HEK293 (cell line): ENCODE measurements at regions not wholly inside any gene's neighbourhood (a gene's known extent, or its start where the extent isn't known, plus 50 kb on each side); places are given as distances from the start of the nearest gene placed in this dataset.
"Not testable (repeated sequence)": the region's sequence is repeated elsewhere in the genome, so short reads cannot be mapped to it uniquely, and the experiment has no call there.

ENCODE experiments used
- HOXD13 ChIP-seq: sonication (generic); formaldehyde crosslinking; IDR thresholded peaks from 2 replicates; pipeline ENCODE4 v1.8.0; 2022; ENCODE audit warnings: missing genetic modification reagents, borderline replicate concordance
- ZFP41 ChIP-seq: fragments of 450-650 bp; formaldehyde crosslinking; IDR thresholded peaks from 2 replicates; pipeline ENCODE4 v1.5.1; 2016; ENCODE audit warnings: missing biosample characterization, missing genetic modification characterization, borderline replicate concordance
- ZNF274 ChIP-seq, 2 experiments: fragments of 200-500 bp in 1 of 2; fragments of 450-650 bp in 1 of 2; sonication (Bioruptor generic) in 1 of 2; formaldehyde crosslinking in 1 of 2; IDR thresholded peaks; 2 replicates each; pipeline versions ENCODE4 v1.5.1 to v1.6.1; 2014 to 2016; ENCODE audit warnings: borderline replicate concordance in 1 of 2, inconsistent platforms in 1 of 2, low read length in 1 of 2, missing biosample characterization in 1 of 2, missing genetic modification characterization in 1 of 2
- ZNF394 ChIP-seq: fragments of 450-650 bp; formaldehyde crosslinking; IDR thresholded peaks from 2 replicates; pipeline ENCODE4 v1.5.1; 2016; ENCODE audit warnings: missing biosample characterization, missing genetic modification characterization, mild to moderate bottlenecking, moderate library complexity, borderline replicate concordance
- ZNF548 ChIP-seq: fragments of 450-650 bp; formaldehyde crosslinking; IDR thresholded peaks from 2 replicates; pipeline ENCODE4 v1.5.1; 2016; ENCODE audit warnings: missing biosample characterization, missing genetic modification characterization
- ZNF596 ChIP-seq: fragments of 450-650 bp; IDR thresholded peaks from 2 replicates; pipeline ENCODE4 v1.5.0; 2018; ENCODE audit warnings: missing biosample characterization, mild to moderate bottlenecking, missing genetic modification characterization, moderate library complexity
- ZNF704 ChIP-seq: fragments of 450-650 bp; formaldehyde crosslinking; IDR thresholded peaks from 2 replicates; pipeline ENCODE4 v1.5.1; 2016; ENCODE audit warnings: missing biosample characterization, missing genetic modification characterization
- ZNF777 ChIP-seq: fragments of 450-650 bp; formaldehyde crosslinking; IDR thresholded peaks from 2 replicates; pipeline ENCODE4 v1.5.1; 2017; ENCODE audit warnings: missing biosample characterization, missing genetic modification characterization, borderline replicate concordance
- TF ChIP-seq, protein P1 (sequence below): fragments of 450-650 bp; formaldehyde crosslinking; IDR thresholded peaks from 2 replicates; pipeline ENCODE4 v1.5.1; 2016; ENCODE audit warnings: missing biosample characterization, missing genetic modification characterization
- TF ChIP-seq, protein P2 (sequence below): fragments of 450-650 bp; formaldehyde crosslinking; IDR thresholded peaks from 2 replicates; pipeline ENCODE4 v1.5.1; 2016; ENCODE audit warnings: missing biosample characterization, missing genetic modification characterization

- TF ChIP-seq, protein P1, sequence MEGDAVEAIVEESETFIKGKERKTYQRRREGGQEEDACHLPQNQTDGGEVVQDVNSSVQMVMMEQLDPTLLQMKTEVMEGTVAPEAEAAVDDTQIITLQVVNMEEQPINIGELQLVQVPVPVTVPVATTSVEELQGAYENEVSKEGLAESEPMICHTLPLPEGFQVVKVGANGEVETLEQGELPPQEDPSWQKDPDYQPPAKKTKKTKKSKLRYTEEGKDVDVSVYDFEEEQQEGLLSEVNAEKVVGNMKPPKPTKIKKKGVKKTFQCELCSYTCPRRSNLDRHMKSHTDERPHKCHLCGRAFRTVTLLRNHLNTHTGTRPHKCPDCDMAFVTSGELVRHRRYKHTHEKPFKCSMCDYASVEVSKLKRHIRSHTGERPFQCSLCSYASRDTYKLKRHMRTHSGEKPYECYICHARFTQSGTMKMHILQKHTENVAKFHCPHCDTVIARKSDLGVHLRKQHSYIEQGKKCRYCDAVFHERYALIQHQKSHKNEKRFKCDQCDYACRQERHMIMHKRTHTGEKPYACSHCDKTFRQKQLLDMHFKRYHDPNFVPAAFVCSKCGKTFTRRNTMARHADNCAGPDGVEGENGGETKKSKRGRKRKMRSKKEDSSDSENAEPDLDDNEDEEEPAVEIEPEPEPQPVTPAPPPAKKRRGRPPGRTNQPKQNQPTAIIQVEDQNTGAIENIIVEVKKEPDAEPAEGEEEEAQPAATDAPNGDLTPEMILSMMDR: not testable (repeated sequence)
- TF ChIP-seq ZNF548 (tag by site-specific recombination); ZNF704 (tag by site-specific recombination); ZNF394 (tag by site-specific recombination); ZNF596 (tag by site-specific recombination); HOXD13 (CRISPR knock-in tag); ZNF274 (IDR thresholded peaks at IDR 0.05; ENCODE audit: low read length); ZNF274 (tag by site-specific recombination; IDR thresholded peaks at IDR 0.05; ENCODE audit: borderline replicate concordance); ZNF777; ZFP41 (tag by site-specific recombination): not testable (repeated sequence)
- TF ChIP-seq, protein P2, sequence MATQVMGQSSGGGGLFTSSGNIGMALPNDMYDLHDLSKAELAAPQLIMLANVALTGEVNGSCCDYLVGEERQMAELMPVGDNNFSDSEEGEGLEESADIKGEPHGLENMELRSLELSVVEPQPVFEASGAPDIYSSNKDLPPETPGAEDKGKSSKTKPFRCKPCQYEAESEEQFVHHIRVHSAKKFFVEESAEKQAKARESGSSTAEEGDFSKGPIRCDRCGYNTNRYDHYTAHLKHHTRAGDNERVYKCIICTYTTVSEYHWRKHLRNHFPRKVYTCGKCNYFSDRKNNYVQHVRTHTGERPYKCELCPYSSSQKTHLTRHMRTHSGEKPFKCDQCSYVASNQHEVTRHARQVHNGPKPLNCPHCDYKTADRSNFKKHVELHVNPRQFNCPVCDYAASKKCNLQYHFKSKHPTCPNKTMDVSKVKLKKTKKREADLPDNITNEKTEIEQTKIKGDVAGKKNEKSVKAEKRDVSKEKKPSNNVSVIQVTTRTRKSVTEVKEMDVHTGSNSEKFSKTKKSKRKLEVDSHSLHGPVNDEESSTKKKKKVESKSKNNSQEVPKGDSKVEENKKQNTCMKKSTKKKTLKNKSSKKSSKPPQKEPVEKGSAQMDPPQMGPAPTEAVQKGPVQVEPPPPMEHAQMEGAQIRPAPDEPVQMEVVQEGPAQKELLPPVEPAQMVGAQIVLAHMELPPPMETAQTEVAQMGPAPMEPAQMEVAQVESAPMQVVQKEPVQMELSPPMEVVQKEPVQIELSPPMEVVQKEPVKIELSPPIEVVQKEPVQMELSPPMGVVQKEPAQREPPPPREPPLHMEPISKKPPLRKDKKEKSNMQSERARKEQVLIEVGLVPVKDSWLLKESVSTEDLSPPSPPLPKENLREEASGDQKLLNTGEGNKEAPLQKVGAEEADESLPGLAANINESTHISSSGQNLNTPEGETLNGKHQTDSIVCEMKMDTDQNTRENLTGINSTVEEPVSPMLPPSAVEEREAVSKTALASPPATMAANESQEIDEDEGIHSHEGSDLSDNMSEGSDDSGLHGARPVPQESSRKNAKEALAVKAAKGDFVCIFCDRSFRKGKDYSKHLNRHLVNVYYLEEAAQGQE (tag by site-specific recombination): not testable (repeated sequence)
These were observed 69.6 kb upstream of the NBPF26 start for GRCh38 chr1:120654114-120654513.
